HUES64 (cell line): ENCODE measurements at regions not wholly inside any gene's neighbourhood (a gene's known extent, or its start where the extent isn't known, plus 50 kb on each side); places are given as distances from the start of the nearest gene placed in this dataset.
A peak's percentile ranks its signal among the peaks of the same experiment; 100 is the strongest.

Source experiments
- H3K27ac ChIP-seq: 2 replicates; pipeline ENCODE4 v1.7.0; 2013; ENCODE audit warnings: low read depth, low read length, inconsistent platforms
- H3K27me3 ChIP-seq: 2 replicates; pipeline ENCODE4 v1.6.1; 2013; ENCODE audit warnings: mild to moderate bottlenecking, low read length; ENCODE audit not compliant: insufficient read depth
- H3K36me3 ChIP-seq: 2 replicates; pipeline ENCODE4 v1.6.1; 2013; ENCODE audit warnings: mild to moderate bottlenecking, low read length; ENCODE audit not compliant: insufficient read depth
- H3K4me1 ChIP-seq: 2 replicates; pipeline ENCODE4 v1.6.1; 2013; ENCODE audit warnings: mild to moderate bottlenecking, low read length, moderate library complexity; ENCODE audit not compliant: insufficient read depth
- H3K4me3 ChIP-seq: 2 replicates; pipeline ENCODE4 v1.5.1; 2013; ENCODE audit warnings: mild to moderate bottlenecking, low read length, moderate library complexity
- H3K9ac ChIP-seq: 2 replicates; pipeline ENCODE4 v1.6.1; 2013; ENCODE audit warnings: mild to moderate bottlenecking, low read depth, low read length
- H3K9me3 ChIP-seq: 2 replicates; pipeline ENCODE4 v1.6.1; 2013; ENCODE audit warnings: low read depth, low read length; ENCODE audit not compliant: insufficient read depth
- WGBS: fragments of 150-250, 120-280 bp; methylation state at CpG from one replicate; pipeline ENCODE4 v1.1.7; 2013; ENCODE audit warnings: missing lambda C conversion rate; 5-methylcytosine and 5-hydroxymethylcytosine counted together

DNA sequence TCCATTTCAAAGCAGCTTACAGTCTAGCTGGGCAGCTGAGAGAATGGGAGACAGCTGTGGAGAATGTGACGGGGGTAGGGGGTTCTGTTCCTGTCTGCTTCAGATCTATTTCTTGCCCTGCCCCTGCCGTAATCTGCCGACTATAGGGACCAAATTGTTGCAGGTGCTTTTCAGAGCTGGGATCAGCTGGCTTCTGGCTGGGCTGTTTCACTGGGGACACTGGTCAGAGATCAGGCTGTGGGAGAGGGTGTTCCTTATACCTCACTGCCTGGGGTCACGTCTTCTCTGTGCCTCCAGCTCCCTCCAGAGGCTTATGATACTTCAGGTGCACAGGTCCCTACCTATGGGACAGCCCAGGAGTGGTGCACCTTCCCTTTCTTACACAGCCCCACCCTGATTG, 514.9 kb upstream of the GOT2 start:
- Histone ChIP-seq H3K36me3 (no peaks in the 10 kb centered on the region), H3K9me3 (no peaks in the 10 kb centered on the region), H3K27ac (no peak overlapping the region), H3K9ac (no peak overlapping the region), H3K4me3 (no peak overlapping the region), H3K4me1 (peaks cover 10% of the 10 kb centered on the region), H3K27me3 (no peaks in the 10 kb centered on the region)
- WGBS = 35% methylated on average over 4 of the region's 4 CpGs

DNA sequence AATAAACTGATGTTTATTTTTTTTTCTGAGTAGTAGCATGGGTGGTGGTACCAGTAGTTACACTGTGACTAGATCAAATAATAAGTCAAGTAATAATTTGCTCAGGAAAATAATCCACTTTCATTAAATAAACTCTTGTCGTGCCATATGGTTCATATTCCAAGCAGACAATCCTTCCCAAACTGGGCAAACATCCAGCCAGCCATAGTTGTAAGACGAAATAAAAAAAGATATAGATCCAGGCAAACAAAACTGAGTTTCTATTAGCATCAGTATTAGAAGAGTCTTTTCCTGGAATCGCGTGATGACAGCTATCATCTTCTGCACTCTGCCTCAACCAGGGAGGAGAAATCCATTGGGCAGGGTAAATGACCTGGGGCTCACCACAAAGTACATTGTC, 508.4 kb upstream of the GOT2 start:
- H3K4me1 ChIP-seq = peaks cover 4% of the 10 kb centered on the region; the same call in 1 of the 2 replicates
- 93% methylated on average over 4 of the region's 4 CpGs for WGBS
- H3K4me3 ChIP-seq = no peak overlapping the region
- no peaks in the 10 kb centered on the region for H3K27me3 ChIP-seq
- no peak overlapping the region for H3K9ac ChIP-seq
- no peaks in the 10 kb centered on the region for H3K9me3 ChIP-seq
- no peaks in the 10 kb centered on the region for H3K36me3 ChIP-seq
- no peak overlapping the region for H3K27ac ChIP-seq

DNA sequence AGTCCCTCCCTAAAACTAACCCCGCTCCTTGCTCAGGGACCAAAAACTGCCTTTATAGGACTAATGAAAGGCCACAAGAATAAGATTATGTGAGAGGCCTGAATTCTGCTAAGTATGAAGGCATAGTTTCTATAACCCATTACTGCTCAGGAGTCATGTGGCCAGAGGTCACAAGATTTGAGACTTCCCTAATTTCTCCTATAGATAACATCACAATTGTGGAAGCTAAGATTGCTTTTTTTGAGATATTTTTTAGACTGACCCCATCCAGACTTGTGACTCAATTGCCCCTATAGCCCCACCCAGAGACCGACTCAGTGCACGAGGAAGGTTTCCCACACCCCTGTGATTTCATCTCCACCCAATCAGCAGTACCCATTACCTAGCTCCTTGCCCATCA, 504.1 kb upstream of the GOT2 start:
- no peak overlapping the region for H3K27ac ChIP-seq
- 97% methylated on average over 2 of the region's 3 CpGs for WGBS
- H3K9ac ChIP-seq = no peak overlapping the region
- no peaks in the 10 kb centered on the region for H3K9me3 ChIP-seq
- peaks cover 24% of the 10 kb centered on the region for H3K4me1 ChIP-seq
- no peaks in the 10 kb centered on the region for H3K36me3 ChIP-seq
- no peaks in the 10 kb centered on the region for H3K27me3 ChIP-seq
- H3K4me3 ChIP-seq = no peak overlapping the region

DNA sequence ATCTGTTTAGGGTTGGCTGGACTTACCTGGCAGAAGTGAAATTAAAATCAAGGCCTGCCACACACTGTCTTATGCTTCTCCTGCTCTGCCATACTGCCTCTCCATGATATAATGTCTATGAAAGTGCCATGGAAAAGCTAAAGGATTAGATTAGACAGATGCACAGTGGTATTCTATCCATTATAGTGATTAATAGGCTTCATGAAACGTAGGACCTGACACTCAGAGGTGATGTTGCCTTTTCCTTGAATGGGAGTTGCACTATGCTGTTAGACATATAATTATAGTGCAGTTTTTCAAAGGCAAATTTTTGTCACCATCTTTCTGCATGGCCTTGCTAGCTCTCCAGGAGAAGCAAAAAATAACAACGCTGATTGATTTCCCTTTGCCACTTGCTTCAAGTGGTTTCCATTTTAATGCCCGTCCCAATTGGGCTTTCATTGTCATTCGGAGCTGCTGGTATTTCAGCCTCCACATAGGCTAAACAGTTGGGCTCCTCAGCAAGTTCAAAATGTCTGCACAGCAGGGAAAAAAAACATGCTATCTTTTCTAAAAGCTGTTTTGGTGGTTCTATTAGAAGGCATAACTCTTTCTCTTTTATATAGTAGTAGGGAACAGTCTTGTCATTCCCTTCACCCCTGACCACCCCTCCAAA, 502.8 kb upstream of the GOT2 start:
- Histone ChIP-seq H3K4me3 (no peak overlapping the region), H3K9ac (no peak overlapping the region), H3K27me3 (no peaks in the 10 kb centered on the region), H3K4me1 (peaks cover 24% of the 10 kb centered on the region), H3K9me3 (no peaks in the 10 kb centered on the region), H3K27ac (no peak overlapping the region; the same call in 1 of the 2 replicates), H3K36me3 (no peaks in the 10 kb centered on the region)
- 46% methylated on average over 4 of the region's 4 CpGs for WGBS

DNA sequence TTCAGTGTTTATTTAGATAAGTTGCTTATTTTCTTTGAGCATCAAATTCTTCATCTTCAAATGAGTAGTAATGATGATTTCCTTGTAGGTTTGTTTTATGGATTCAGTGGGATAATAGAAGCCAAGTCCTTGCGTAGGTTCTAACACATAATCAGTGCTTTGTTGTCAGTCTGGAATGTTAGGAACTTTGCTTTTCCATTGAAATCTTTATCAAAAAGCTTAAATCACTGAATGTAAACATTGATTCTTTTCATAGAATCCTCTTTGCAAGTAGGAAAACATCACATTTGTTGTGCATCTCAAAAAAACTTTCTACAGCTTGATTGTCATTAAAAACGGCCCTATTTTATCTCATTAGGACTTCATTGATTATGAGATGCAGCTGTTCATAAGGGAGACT, 490.3 kb upstream of the GOT2 start:
- H3K27me3 ChIP-seq = no peaks in the 10 kb centered on the region
- no peak overlapping the region for H3K27ac ChIP-seq
- no peak overlapping the region for H3K4me3 ChIP-seq
- WGBS = 85% methylated on average over 2 of the region's 2 CpGs
- H3K9ac ChIP-seq = no peak overlapping the region
- H3K9me3 ChIP-seq = peaks cover 2% of the 10 kb centered on the region; the same call in 1 of the 2 replicates
- H3K36me3 ChIP-seq = no peaks in the 10 kb centered on the region
- H3K4me1 ChIP-seq = peaks cover 6% of the 10 kb centered on the region

DNA sequence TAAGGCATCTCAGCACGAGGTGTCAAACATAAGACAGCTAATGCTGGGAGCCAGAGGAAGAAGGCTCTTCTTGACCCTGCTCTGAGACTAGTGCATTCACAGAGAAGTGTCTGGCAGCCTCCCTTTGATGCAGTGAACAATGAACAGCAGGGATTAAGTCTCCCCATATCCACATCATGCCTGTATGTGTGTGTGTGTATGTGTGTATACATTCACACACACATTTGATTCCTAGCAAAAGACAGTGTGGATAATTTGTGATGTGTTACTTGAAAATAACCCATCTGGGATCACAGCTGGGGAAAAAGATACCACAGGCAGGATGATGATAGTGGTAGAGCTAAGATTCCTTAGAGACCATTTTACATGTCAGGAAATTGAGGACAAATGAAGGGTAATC, 485.9 kb upstream of the GOT2 start:
- no peak overlapping the region for H3K27ac ChIP-seq
- 0 out of 2 replicates have a peak, but pooled peaks cover 2% of the 10 kb centered on the region for H3K9me3 ChIP-seq
- WGBS = 82% methylated on average over 1 of the region's 1 CpG
- peaks cover 6% of the 10 kb centered on the region for H3K4me1 ChIP-seq
- no peak overlapping the region for H3K4me3 ChIP-seq
- no peaks in the 10 kb centered on the region for H3K36me3 ChIP-seq
- no peaks in the 10 kb centered on the region for H3K27me3 ChIP-seq
- no peak overlapping the region for H3K9ac ChIP-seq

DNA sequence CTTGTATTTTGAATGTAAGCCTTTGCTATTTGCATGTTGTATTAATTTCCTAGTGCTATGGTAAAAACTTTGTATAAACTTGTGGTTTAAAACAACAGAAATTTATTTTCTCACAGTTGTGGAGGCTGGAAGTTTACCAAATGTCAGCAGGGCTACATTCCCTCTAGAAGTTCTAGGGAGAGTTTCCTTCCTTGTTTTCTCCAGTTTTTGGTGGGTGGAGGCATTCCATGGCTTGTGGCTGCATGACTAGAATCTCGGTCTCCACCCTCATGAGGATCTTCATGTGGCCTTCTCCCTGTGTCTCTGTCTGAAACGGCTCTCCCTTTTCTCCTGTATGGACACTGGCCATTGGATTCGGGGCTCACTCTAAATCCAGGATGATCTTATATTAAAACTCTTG, 482.2 kb upstream of the GOT2 start:
- peaks cover 7% of the 10 kb centered on the region for H3K4me1 ChIP-seq
- 94% methylated on average over 3 of the region's 3 CpGs for WGBS
- H3K27me3 ChIP-seq = no peaks in the 10 kb centered on the region
- H3K9me3 ChIP-seq = 0 out of 2 replicates have a peak, but pooled peaks cover 2% of the 10 kb centered on the region
- H3K36me3 ChIP-seq = no peaks in the 10 kb centered on the region
- no peak overlapping the region for H3K27ac ChIP-seq
- H3K9ac ChIP-seq = no peak overlapping the region
- no peak overlapping the region for H3K4me3 ChIP-seq

DNA sequence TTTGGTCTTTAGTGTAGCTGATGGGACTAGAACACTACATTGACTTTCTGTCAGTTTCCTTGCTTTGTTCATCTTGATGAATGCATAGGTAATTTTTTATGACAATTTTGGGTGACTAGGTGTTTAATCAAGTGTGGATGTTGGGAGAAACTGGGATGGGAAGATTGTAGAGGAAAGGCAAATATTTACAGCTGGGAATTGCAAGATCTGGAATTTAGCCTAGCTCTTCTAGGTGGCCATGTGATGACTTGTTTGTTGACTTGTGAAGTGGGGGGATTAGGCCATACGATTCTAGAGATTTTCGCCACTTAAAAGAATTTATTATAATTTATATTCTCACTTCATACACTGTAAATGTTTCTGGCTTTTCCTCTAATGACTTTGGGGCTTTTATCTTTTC, 480.3 kb upstream of the GOT2 start:
- 0 out of 2 replicates have a peak, but pooled peaks cover 2% of the 10 kb centered on the region for H3K9me3 ChIP-seq
- H3K27ac ChIP-seq = no peak overlapping the region
- H3K9ac ChIP-seq = no peak overlapping the region

DNA sequence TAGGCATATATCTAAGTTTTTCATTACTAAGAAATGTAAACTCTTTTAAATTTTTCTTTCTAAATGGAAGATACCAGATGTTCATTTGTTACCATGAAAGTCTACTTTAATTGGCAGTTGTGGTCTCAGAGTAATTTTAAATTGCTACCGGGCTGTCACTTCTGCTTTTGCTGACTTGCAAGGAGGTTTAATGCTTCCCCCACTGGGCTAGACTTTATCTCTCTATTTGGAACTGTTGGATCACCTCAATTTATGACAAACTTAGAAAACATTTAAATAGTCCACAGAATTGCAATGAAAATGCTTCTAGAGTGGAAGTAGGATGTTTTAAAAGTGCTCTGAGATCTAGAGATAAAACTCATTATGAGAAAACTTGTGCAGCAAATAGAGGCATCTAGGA, 479.8 kb upstream of the GOT2 start:
- Histone ChIP-seq H3K27me3 (no peaks in the 10 kb centered on the region), H3K9me3 (0 out of 2 replicates have a peak, but pooled peaks cover 2% of the 10 kb centered on the region), H3K4me3 (no peak overlapping the region), H3K27ac (no peak overlapping the region), H3K9ac (no peak overlapping the region), H3K36me3 (no peaks in the 10 kb centered on the region), H3K4me1 (peaks cover 19% of the 10 kb centered on the region)
- 70% methylated on average over 1 of the region's 1 CpG for WGBS

More for the DNA sequence above, 480.3 kb upstream of the GOT2 start:
- WGBS = no CpG with 5 or more reads among the region's 2 CpGs
- no peaks in the 10 kb centered on the region for H3K36me3 ChIP-seq
- H3K4me1 ChIP-seq = peaks cover 19% of the 10 kb centered on the region
- no peak overlapping the region for H3K4me3 ChIP-seq
- H3K27me3 ChIP-seq = no peaks in the 10 kb centered on the region

DNA sequence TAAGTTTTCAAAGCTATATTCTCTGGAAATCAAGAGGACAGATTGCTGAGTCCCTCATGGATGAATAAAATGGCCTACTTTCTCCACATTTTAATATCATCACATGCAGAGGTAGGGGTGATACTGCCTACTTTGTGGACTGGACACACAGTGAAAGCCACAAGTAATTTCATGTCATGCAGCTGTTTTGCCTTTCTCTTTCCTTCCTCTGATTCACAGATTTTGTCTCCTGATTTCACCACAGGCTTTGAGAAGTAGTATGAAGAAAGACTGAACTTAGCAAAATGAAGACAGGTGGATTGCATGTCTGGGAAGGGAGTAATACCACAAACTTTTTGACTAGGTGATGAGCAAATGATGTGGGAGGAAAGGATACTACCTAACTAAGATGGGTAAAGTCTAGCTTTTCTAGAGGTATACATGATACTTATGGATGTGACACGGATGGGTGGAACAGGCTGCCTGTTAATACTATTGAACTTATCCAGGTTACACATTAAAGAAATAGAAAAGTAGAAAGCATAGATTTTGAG, 478.4 kb upstream of the GOT2 start:
- H3K36me3 ChIP-seq = no peaks in the 10 kb centered on the region
- H3K27ac ChIP-seq = no peak overlapping the region
- 100% methylated on average over 1 of the region's 1 CpG for WGBS
- H3K9me3 ChIP-seq = 0 out of 2 replicates have a peak, but pooled peaks cover 2% of the 10 kb centered on the region
- no peak overlapping the region for H3K4me3 ChIP-seq
- peaks cover 19% of the 10 kb centered on the region for H3K4me1 ChIP-seq
- no peaks in the 10 kb centered on the region for H3K27me3 ChIP-seq
- no peak overlapping the region for H3K9ac ChIP-seq

DNA sequence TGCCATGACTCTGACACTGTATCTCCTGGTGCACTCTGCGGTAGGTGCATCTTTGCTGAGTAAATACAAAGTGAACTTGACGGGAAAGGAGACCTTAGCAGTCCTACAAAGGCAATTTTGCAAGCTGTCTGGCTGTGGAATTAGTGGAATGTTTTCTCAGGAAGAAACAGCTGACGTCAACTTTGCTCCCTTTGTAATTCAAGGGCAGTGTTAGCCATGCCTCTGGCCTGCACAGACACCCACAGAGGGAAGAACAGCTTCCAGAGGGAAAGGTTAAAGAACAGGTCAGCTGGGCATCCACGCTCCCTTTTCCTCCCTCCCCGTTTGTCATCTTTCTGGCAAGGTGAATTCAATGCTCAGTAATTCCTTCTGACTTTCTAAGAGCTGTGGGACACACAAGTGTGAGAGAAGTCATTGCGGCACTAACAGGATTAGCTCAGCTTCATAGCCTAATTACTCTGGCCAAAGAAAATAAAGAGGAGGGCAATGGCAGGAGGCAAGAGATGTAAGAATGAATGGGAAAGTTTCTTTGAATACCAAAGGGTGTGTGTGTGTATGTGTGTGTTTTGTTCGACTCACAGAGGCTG, 476.9 kb upstream of the GOT2 start:
- Histone ChIP-seq H3K9me3 (no peaks in the 10 kb centered on the region), H3K27me3 (no peaks in the 10 kb centered on the region), H3K4me1 (peaks cover 19% of the 10 kb centered on the region), H3K27ac (peak overlapping the region; percentile 37; the same call in 1 of the 2 replicates), H3K36me3 (no peaks in the 10 kb centered on the region), H3K9ac (no peak overlapping the region), H3K4me3 (peak overlapping the region; percentile 3; the same call in 1 of the 2 replicates)
- WGBS = 16% methylated on average over 7 of the region's 7 CpGs
